MM.1S (cell line): ENCODE measurements at regions not wholly inside any gene's neighbourhood (a gene's known extent, or its start where the extent isn't known, plus 50 kb on each side); places are given as distances from the start of the nearest gene placed in this dataset.

Experiments
- DNase-seq: peaks from one replicate; pipeline ENCODE4 v3.0.0-alpha.2; 2015
- H2AFZ ChIP-seq: fragments of 300-600 bp; sonication (generic); 2 replicates; pipeline ENCODE4 v1.6.0; 2016; ENCODE audit warnings: antibody characterized with exemption, low read length
- H3F3A ChIP-seq: fragments of 300-600 bp; sonication (generic); 2 replicates; pipeline ENCODE4 v1.6.1; 2016; ENCODE audit warnings: mild to moderate bottlenecking, antibody characterized with exemption, low read length, moderate library complexity, mixed read lengths; ENCODE audit not compliant: insufficient read depth
- H3K27ac ChIP-seq: fragments of 300-600 bp; sonication (generic); 2 replicates; pipeline ENCODE4 v1.5.1; 2016; ENCODE audit warnings: mild to moderate bottlenecking, low read length
- H3K27me3 ChIP-seq: fragments of 300-600 bp; sonication (generic); replicated peaks from 2 replicates; pipeline ENCODE4 v1.6.0; 2016; ENCODE audit warnings: low read length; ENCODE audit not compliant: insufficient read depth
- H3K36me3 ChIP-seq: fragments of 300-600 bp; sonication (generic); replicated peaks from 2 replicates; pipeline ENCODE4 v1.6.1; 2016; ENCODE audit warnings: mild to moderate bottlenecking, low read length, mixed read lengths; ENCODE audit not compliant: insufficient read depth
- H3K4me1 ChIP-seq: fragments of 300-600 bp; sonication (generic); 2 replicates; pipeline ENCODE4 v1.6.1; 2016; ENCODE audit warnings: low read length, mixed read lengths
- H3K4me2 ChIP-seq: fragments of 300-600 bp; sonication (generic); 2 replicates; pipeline ENCODE4 v1.6.0; 2016; ENCODE audit warnings: low read depth, low read length
- H3K4me3 ChIP-seq: fragments of 300-600 bp; sonication (generic); 2 replicates; pipeline ENCODE4 v1.5.1; 2016; ENCODE audit warnings: low read length, mixed read lengths
- H3K79me2 ChIP-seq: fragments of 300-600 bp; sonication (generic); 2 replicates; pipeline ENCODE4 v1.6.1; 2016; ENCODE audit warnings: mixed run types, low read length, mixed read lengths
- H3K9ac ChIP-seq: fragments of 300-600 bp; sonication (generic); 2 replicates; pipeline ENCODE4 v1.6.1; 2016; ENCODE audit warnings: low read length, mixed read lengths
- H3K9me2 ChIP-seq: fragments of 300-600 bp; sonication (generic); replicated peaks from 2 replicates; pipeline ENCODE4 v1.6.1; 2016; ENCODE audit warnings: mild to moderate bottlenecking, low read length, mixed read lengths; ENCODE audit not compliant: insufficient read depth
- H3K9me3 ChIP-seq: fragments of 300-600 bp; sonication (generic); replicated peaks from 2 replicates; pipeline ENCODE4 v1.6.1; 2016; ENCODE audit warnings: mild to moderate bottlenecking, low read length, mixed read lengths; ENCODE audit not compliant: insufficient read depth
- H4K20me1 ChIP-seq: fragments of 300-600 bp; sonication (generic); 2 replicates; pipeline ENCODE4 v1.6.1; 2016; ENCODE audit warnings: mild to moderate bottlenecking, low read length, moderate library complexity, mixed read lengths; ENCODE audit not compliant: insufficient read depth
- CTCF ChIP-seq: fragments of 300-600 bp; sonication (generic); IDR thresholded peaks from 2 replicates; pipeline ENCODE4 v1.5.1; 2016; ENCODE audit warnings: antibody characterized with exemption, low read length, mixed read lengths
- EZH2 ChIP-seq: fragments of 300-600 bp; sonication (generic); optimal IDR thresholded peaks from 2 replicates; pipeline ENCODE3; 2017; ENCODE audit warnings: low read depth, mild to moderate bottlenecking, antibody characterized with exemption, low read length, mixed read lengths
- EZH2phosphoT487 ChIP-seq: fragments of 300-600 bp; sonication (generic); IDR thresholded peaks from 2 replicates; pipeline ENCODE4 v1.6.1; 2018; ENCODE audit warnings: antibody characterized with exemption, low read length

GRCh38 chr7:28349637-28350036 is 62.7 kb upstream of the CREB5 start:
- H3K79me2 ChIP-seq = no peaks in the 10 kb centered on the region
- no peak overlapping the region for H3K9ac ChIP-seq
- DNase-seq = no peak
- H3K4me3 ChIP-seq = no peak overlapping the region
- H3K9me2 ChIP-seq = no peaks in the 10 kb centered on the region
- TF ChIP-seq EZH2phosphoT487 = no peak
- no peak for TF ChIP-seq EZH2
- no peak for TF ChIP-seq CTCF
- no peak overlapping the region for H2AFZ ChIP-seq
- no peak overlapping the region for H3K4me2 ChIP-seq
- no peaks in the 10 kb centered on the region for H3K27me3 ChIP-seq
- no peaks in the 10 kb centered on the region for H3K4me1 ChIP-seq
- H3K36me3 ChIP-seq = no peaks in the 10 kb centered on the region
- H4K20me1 ChIP-seq = no peaks in the 10 kb centered on the region
- no peaks in the 10 kb centered on the region for H3K9me3 ChIP-seq
- H3F3A ChIP-seq = no peaks in the 10 kb centered on the region
- no peak overlapping the region for H3K27ac ChIP-seq

- H4K20me1 ChIP-seq = no peaks in the 10 kb centered on the region
- H3K9me3 ChIP-seq = no peaks in the 10 kb centered on the region
- H3K4me3 ChIP-seq = no peak overlapping the region
- H3K27ac ChIP-seq = no peak overlapping the region
- H3K79me2 ChIP-seq = no peaks in the 10 kb centered on the region
- H3K4me1 ChIP-seq = no peaks in the 10 kb centered on the region
- no peaks in the 10 kb centered on the region for H3F3A ChIP-seq
- no peak overlapping the region for H2AFZ ChIP-seq
- H3K27me3 ChIP-seq = no peaks in the 10 kb centered on the region
- DNase-seq = no peak
- H3K9ac ChIP-seq = no peak overlapping the region
- TF ChIP-seq EZH2phosphoT487 (no peak), EZH2 (no peak), CTCF (no peak)
- H3K4me2 ChIP-seq = no peak overlapping the region
- no peaks in the 10 kb centered on the region for H3K36me3 ChIP-seq
- H3K9me2 ChIP-seq = no peaks in the 10 kb centered on the region
Observed at GRCh38 chr7:28350662-28351061, 61.7 kb upstream of the CREB5 start.

GRCh38 chr7:28351450-28351849 is 60.9 kb upstream of the CREB5 start:
- H3K4me1 ChIP-seq = no peaks in the 10 kb centered on the region
- no peaks in the 10 kb centered on the region for H3F3A ChIP-seq
- no peak overlapping the region for H3K4me2 ChIP-seq
- no peaks in the 10 kb centered on the region for H4K20me1 ChIP-seq
- no peaks in the 10 kb centered on the region for H3K79me2 ChIP-seq
- no peaks in the 10 kb centered on the region for H3K36me3 ChIP-seq
- no peak for DNase-seq
- H3K4me3 ChIP-seq = no peak overlapping the region
- H3K27me3 ChIP-seq = no peaks in the 10 kb centered on the region
- TF ChIP-seq EZH2 (no peak), EZH2phosphoT487 (no peak), CTCF (no peak)
- no peak overlapping the region for H3K27ac ChIP-seq
- H3K9ac ChIP-seq = no peak overlapping the region
- H3K9me2 ChIP-seq = no peaks in the 10 kb centered on the region
- no peaks in the 10 kb centered on the region for H3K9me3 ChIP-seq
- no peak overlapping the region for H2AFZ ChIP-seq
